PFSK-1 (cell line): ENCODE measurements at regions not wholly inside any gene's neighbourhood (a gene's known extent, or its start where the extent isn't known, plus 50 kb on each side); places are given as distances from the start of the nearest gene placed in this dataset.

Source experiments
- REST ChIP-seq, 2 experiments: IDR thresholded peaks; 2 replicates each; pipeline versions ENCODE4 v1.6.1 to v1.8.0; 2011 to 2012; ENCODE audit warnings: low read depth in 2 of 2, low read length in 2 of 2, control low read depth in 1 of 2, inconsistent platforms in 1 of 2, mild to moderate bottlenecking in 1 of 2, moderate library complexity in 1 of 2; ENCODE audit not compliant: insufficient read depth in 1 of 2
- TAF1 ChIP-seq: IDR thresholded peaks from 2 replicates; pipeline ENCODE4 v1.6.1; 2012; ENCODE audit warnings: low read length, control low read depth, borderline replicate concordance; ENCODE audit not compliant: insufficient read depth

DNA sequence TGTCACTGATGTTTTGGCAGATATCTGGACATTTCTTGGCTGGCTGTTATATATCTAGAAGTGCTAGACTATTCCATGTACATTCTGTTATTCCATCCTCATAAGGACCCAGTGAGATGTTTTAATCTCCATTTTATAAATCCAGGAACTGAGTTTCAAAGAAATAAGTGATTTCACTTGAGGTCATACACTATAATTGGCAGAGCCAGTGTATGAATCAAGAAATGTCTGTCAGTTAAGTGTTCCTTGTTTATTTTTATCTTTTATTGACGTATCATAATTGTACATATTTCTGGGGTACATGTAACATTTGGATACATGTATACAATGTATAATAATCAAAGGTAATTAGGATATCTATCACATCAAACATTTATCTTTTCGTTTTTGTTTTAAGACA lies 338.3 kb upstream of the KLF4 start:
- TF ChIP-seq TAF1 (no peak), REST (IDR thresholded peaks at IDR 0.05; ENCODE audit: insufficient read depth in 1 of 2, low read depth in 2 of 2, low read length in 2 of 2) (no peak)
